GM18517 (cell line): ENCODE measurements at regions not wholly inside any gene's neighbourhood (a gene's known extent, or its start where the extent isn't known, plus 50 kb on each side); places are given as distances from the start of the nearest gene placed in this dataset.

ENCODE experiments used
- ATAC-seq: cut with Tn5 transposase; IDR thresholded peaks from one replicate; pipeline ENCODE4 v1.9.1; 2021; ENCODE audit warnings: mild to moderate bottlenecking, moderate library complexity; ENCODE audit not compliant: unreplicated experiment

- ATAC-seq = no peak
Observed at GRCh38 chr18:77811503-77811902, 561.9 kb downstream of the GALR1 start.

GRCh38 chr18:77815666-77816338 is 566.2 kb downstream of the GALR1 start:
- no peak for ATAC-seq

GRCh38 chr18:77818328-77818727 is 568.7 kb downstream of the GALR1 start:
- no peak for ATAC-seq

GRCh38 chr18:77820472-77820871 is 570.8 kb downstream of the GALR1 start:
- no peak for ATAC-seq

GRCh38 chr18:77821892-77822291 is 572.2 kb downstream of the GALR1 start:
- ATAC-seq = no peak

GRCh38 chr18:77822632-77823031 is 573.0 kb downstream of the GALR1 start:
- no peak for ATAC-seq

- no peak for ATAC-seq
Observed at GRCh38 chr18:77833807-77834206, 584.2 kb downstream of the GALR1 start.

- no peak for ATAC-seq
Observed at GRCh38 chr18:77851802-77852201, 602.2 kb downstream of the GALR1 start.

GRCh38 chr18:77853859-77854258 is 604.2 kb downstream of the GALR1 start:
- ATAC-seq = no peak

GRCh38 chr18:77857678-77858655 is 608.3 kb downstream of the GALR1 start:
- no peak for ATAC-seq

- no peak for ATAC-seq
Observed at GRCh38 chr18:77859634-77860033, 610.0 kb downstream of the GALR1 start.

GRCh38 chr18:77862066-77862757 is 612.6 kb downstream of the GALR1 start:
- ATAC-seq = no peak

- ATAC-seq = no peak
Observed at GRCh38 chr18:77865853-77866252, 616.2 kb downstream of the GALR1 start.

- ATAC-seq = no peak
Observed at GRCh38 chr18:77866351-77866750, 616.7 kb downstream of the GALR1 start.

- ATAC-seq = no peak
Observed at GRCh38 chr18:77870199-77870598, 620.6 kb downstream of the GALR1 start.

GRCh38 chr18:77870894-77871293 is 621.2 kb downstream of the GALR1 start:
- ATAC-seq = no peak

- no peak for ATAC-seq
Observed at GRCh38 chr18:77872166-77872565, 622.5 kb downstream of the GALR1 start.

- ATAC-seq = no peak
Observed at GRCh38 chr18:77876319-77876865, 626.7 kb downstream of the GALR1 start.

GRCh38 chr18:77879829-77880228 is 630.2 kb downstream of the GALR1 start:
- ATAC-seq = no peak

GRCh38 chr18:77884454-77884853 is 634.8 kb downstream of the GALR1 start:
- ATAC-seq = no peak

- ATAC-seq = no peak
Observed at GRCh38 chr18:77894060-77894459, 644.4 kb downstream of the GALR1 start.
